PFSK-1 (cell line): ENCODE measurements at regions not wholly inside any gene's neighbourhood (a gene's known extent, or its start where the extent isn't known, plus 50 kb on each side); places are given as distances from the start of the nearest gene placed in this dataset.

Source experiments
- FOXP2 ChIP-seq: optimal IDR thresholded peaks from 2 replicates; pipeline ENCODE3; 2011; ENCODE audit warnings: borderline replicate concordance, control low read depth, inconsistent platforms; ENCODE audit not compliant: insufficient read depth; ENCODE audit errors: extremely low read length, extremely low read depth
- POLR2AphosphoS5 ChIP-seq: IDR thresholded peaks from 2 replicates; pipeline ENCODE4 v1.6.1; 2012; ENCODE audit warnings: low read depth, mild to moderate bottlenecking, control low read depth, low read length, moderate library complexity
- REST ChIP-seq, 2 experiments: IDR thresholded peaks; 2 replicates each; pipeline versions ENCODE4 v1.6.1 to v1.8.0; 2011 to 2012; ENCODE audit warnings: low read depth in 2 of 2, low read length in 2 of 2, control low read depth in 1 of 2, inconsistent platforms in 1 of 2, mild to moderate bottlenecking in 1 of 2, moderate library complexity in 1 of 2; ENCODE audit not compliant: insufficient read depth in 1 of 2
- SIN3A ChIP-seq: IDR thresholded peaks from 2 replicates; pipeline ENCODE4 v1.6.1; 2012; ENCODE audit warnings: mild to moderate bottlenecking, low read length, moderate library complexity, borderline replicate concordance; ENCODE audit not compliant: insufficient read depth
- TAF1 ChIP-seq: IDR thresholded peaks from 2 replicates; pipeline ENCODE4 v1.6.1; 2012; ENCODE audit warnings: low read length, control low read depth, borderline replicate concordance; ENCODE audit not compliant: insufficient read depth

- TF ChIP-seq REST (IDR thresholded peaks at IDR 0.05; ENCODE audit: insufficient read depth in 1 of 2, low read depth in 2 of 2, low read length in 2 of 2) (no peak), FOXP2 (no peak), SIN3A (no peak), POLR2AphosphoS5 (no peak), TAF1 (no peak)
Observed at GRCh38 chr12:114864837-114865551, 181.0 kb upstream of the TBX3 start.

GRCh38 chr12:114863911-114864310, 179.9 kb upstream of the TBX3 start:
- TF ChIP-seq SIN3A, result no peak
- TF ChIP-seq REST (IDR thresholded peaks at IDR 0.05; ENCODE audit: insufficient read depth in 1 of 2, low read depth in 2 of 2, low read length in 2 of 2), result no peak
- no peak for TF ChIP-seq FOXP2
- no peak for TF ChIP-seq POLR2AphosphoS5
- no peak for TF ChIP-seq TAF1

DNA sequence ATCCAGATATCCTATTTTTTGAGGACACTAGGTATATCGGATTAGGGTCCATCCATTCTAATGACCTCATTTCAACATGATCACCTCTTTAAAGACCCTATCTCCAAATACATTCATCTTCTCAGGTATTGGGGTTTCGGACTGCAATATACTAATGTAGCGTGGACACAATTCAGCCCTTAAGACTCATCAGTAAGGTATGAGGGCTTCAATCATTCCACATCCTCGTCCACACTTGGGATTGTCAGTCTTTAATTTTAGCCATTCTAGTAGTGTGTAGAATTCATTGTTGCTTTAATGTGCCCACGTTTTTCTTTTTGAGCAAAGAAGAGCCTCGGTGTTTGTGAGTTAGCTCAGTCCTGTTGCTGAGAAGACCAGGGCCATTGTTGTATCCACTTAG, 177.0 kb upstream of the TBX3 start:
- TF ChIP-seq REST (IDR thresholded peaks at IDR 0.05; ENCODE audit: insufficient read depth in 1 of 2, low read depth in 2 of 2, low read length in 2 of 2) (no peak), FOXP2 (no peak), TAF1 (no peak)

DNA sequence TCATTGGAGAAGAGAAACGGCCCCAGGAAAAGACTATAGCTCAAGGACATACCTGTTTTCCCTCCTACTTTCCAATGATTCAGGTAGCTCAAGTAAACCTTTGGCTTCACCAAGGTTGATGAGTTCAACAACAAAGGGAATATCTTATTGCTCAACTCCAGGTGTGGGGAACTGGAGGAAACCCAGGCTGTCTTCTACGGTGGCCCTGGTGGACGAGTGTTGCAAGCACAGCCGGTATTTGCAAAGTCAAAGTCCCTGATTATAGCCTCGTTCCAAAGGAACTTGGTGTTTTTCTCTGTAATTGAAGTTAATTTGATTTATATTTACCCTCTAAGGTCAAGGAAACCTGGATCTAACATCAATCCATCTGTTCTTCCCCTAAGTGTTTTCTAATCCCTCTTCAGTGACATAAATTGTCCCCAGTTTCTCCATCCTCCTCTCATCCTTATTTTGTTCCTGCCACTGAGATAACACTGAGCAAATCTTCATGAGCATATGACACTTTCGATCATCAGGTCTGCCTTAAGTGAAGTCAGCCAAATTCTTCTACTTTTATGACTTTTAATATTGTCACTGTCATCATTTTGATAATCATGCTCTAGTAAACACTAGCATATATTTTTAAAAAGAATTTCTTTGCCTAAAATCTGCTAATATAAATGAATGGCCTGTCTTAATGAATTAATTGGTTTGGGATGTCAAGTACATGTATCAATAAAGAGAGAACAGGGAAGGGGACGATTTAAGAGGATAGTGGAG, 174.6 kb upstream of the TBX3 start:
- TF ChIP-seq POLR2AphosphoS5 (no peak), FOXP2 (no peak), REST (IDR thresholded peaks at IDR 0.05; ENCODE audit: insufficient read depth in 1 of 2, low read depth in 2 of 2, low read length in 2 of 2) (no peak), SIN3A (no peak), TAF1 (no peak)
